ENCODE measurements at regions not wholly inside any gene's neighbourhood (a gene's known extent, or its start where the extent isn't known, plus 50 kb on each side); places are given as distances from the start of the nearest gene placed in this dataset.

- ChIA-PET CTCF (interaction anchor here (1.7 kb wide), 1 partner anchor 15 kb away, joined by 4 read pairs; no protein-coding TSS in a partner anchor), POLR2A (no interaction called here)
- no peak for ATAC-seq
- no peak for TF ChIP-seq CTCF (IDR thresholded peaks at IDR 0.05)
- Mint-ChIP-seq H3K27ac (no peak overlapping the region), H3K36me3 (ENCODE audit: low read depth) (no peaks in the 10 kb centered on the region), H3K9me3 (no peaks in the 10 kb centered on the region), H3K4me3 (no peak overlapping the region), H3K4me1 (ENCODE audit: low read depth) (peaks cover 16% of the 10 kb centered on the region), H3K27me3 (no peaks in the 10 kb centered on the region)
- DNase-seq = no peak
- intact Hi-C loops (cut with micrococcal nuclease) = no loop called here
Measured at GRCh38 chr11:88402192-88402715, 64.7 kb upstream of the CTSC start.

- POLR2A ChIA-PET = no interaction called here
- no peak for ATAC-seq
- TF ChIP-seq CTCF (IDR thresholded peaks at IDR 0.05) = no peak
Measured at GRCh38 chr11:88398791-88399570, 61.4 kb upstream of the CTSC start.

GRCh38 chr11:88398372-88398771 is 60.8 kb upstream of the CTSC start:
- no peaks in the 10 kb centered on the region for H3K27me3 Mint-ChIP-seq
- no peaks in the 10 kb centered on the region for H3K36me3 Mint-ChIP-seq (ENCODE audit: low read depth)
- peaks cover 7% of the 10 kb centered on the region for H3K4me1 Mint-ChIP-seq (ENCODE audit: low read depth)
- POLR2A ChIA-PET = no interaction called here
- no peaks in the 10 kb centered on the region for H3K9me3 Mint-ChIP-seq
- H3K4me3 Mint-ChIP-seq = no peak overlapping the region
- CTCF ChIA-PET = no interaction called here
- intact Hi-C loops (cut with micrococcal nuclease) = no loop called here
- H3K27ac Mint-ChIP-seq = no peak overlapping the region
- no peak for TF ChIP-seq CTCF (IDR thresholded peaks at IDR 0.05)
- ATAC-seq = peak; percentile 58
- no peak for DNase-seq

More at GRCh38 chr11:88398791-88399570, 61.4 kb upstream of the CTSC start:
- intact Hi-C loops (cut with micrococcal nuclease) = no loop called here
- H3K9me3 Mint-ChIP-seq = no peaks in the 10 kb centered on the region
- no peaks in the 10 kb centered on the region for H3K36me3 Mint-ChIP-seq (ENCODE audit: low read depth)
- peaks cover 7% of the 10 kb centered on the region for H3K4me1 Mint-ChIP-seq (ENCODE audit: low read depth)
- CTCF ChIA-PET = no interaction called here
- H3K27ac Mint-ChIP-seq = no peak overlapping the region
- DNase-seq = no peak
- H3K27me3 Mint-ChIP-seq = no peaks in the 10 kb centered on the region
- H3K4me3 Mint-ChIP-seq = no peak overlapping the region

- no peak for DNase-seq
- H3K4me1 Mint-ChIP-seq (ENCODE audit: low read depth) = no peaks in the 10 kb centered on the region
- H3K27ac Mint-ChIP-seq = no peak overlapping the region
- intact Hi-C loops (cut with micrococcal nuclease) = no loop called here
- no peak overlapping the region for H3K4me3 Mint-ChIP-seq
- ATAC-seq = no peak
- no peaks in the 10 kb centered on the region for H3K27me3 Mint-ChIP-seq
- CTCF ChIA-PET = no interaction called here
- no peaks in the 10 kb centered on the region for H3K36me3 Mint-ChIP-seq (ENCODE audit: low read depth)
- no peaks in the 10 kb centered on the region for H3K9me3 Mint-ChIP-seq
- no peak for TF ChIP-seq CTCF (IDR thresholded peaks at IDR 0.05)
- POLR2A ChIA-PET = no interaction called here
Measured at GRCh38 chr11:88390254-88390653, 52.7 kb upstream of the CTSC start.

- no peaks in the 10 kb centered on the region for H3K36me3 Mint-ChIP-seq (ENCODE audit: low read depth)
- no peaks in the 10 kb centered on the region for H3K27me3 Mint-ChIP-seq
- intact Hi-C loops (cut with micrococcal nuclease) = no loop called here
- H3K4me1 Mint-ChIP-seq (ENCODE audit: low read depth) = no peaks in the 10 kb centered on the region
- ChIA-PET CTCF (no interaction called here), POLR2A (no interaction called here)
- H3K27ac Mint-ChIP-seq = no peak overlapping the region
- TF ChIP-seq CTCF (IDR thresholded peaks at IDR 0.05) = no peak
- no peak overlapping the region for H3K4me3 Mint-ChIP-seq
- ATAC-seq (no peak), DNase-seq (no peak)
- no peaks in the 10 kb centered on the region for H3K9me3 Mint-ChIP-seq
Measured at GRCh38 chr11:88387957-88388356, 50.4 kb upstream of the CTSC start.
